ENCODE measurements at regions not wholly inside any gene's neighbourhood (a gene's known extent, or its start where the extent isn't known, plus 50 kb on each side); places are given as distances from the start of the nearest gene placed in this dataset.

- Mint-ChIP-seq H3K9me3 (ENCODE audit: unreplicated experiment) (peaks cover 2% of the 10 kb centered on the region), H3K36me3 (ENCODE audit: unreplicated experiment) (peaks cover 5% of the 10 kb centered on the region), H3K27ac (ENCODE audit: unreplicated experiment) (no peak overlapping the region), H3K27me3 (ENCODE audit: unreplicated experiment) (peaks cover 8% of the 10 kb centered on the region), H3K4me3 (ENCODE audit: unreplicated experiment) (no peak overlapping the region), H3K4me1 (ENCODE audit: low read depth, unreplicated experiment) (peaks cover 3% of the 10 kb centered on the region)
- DNase-seq, result no peak
- TF ChIP-seq CTCF (IDR thresholded peaks at IDR 0.05; ENCODE audit: partially characterized antibody, unreplicated experiment), result no peak
Observed at GRCh38 chr2:71891155-71891554, 256.5 kb downstream of the CYP26B1 start.

GRCh38 chr2:71889759-71890684 lies 257.6 kb downstream of the CYP26B1 start:
- Mint-ChIP-seq H3K9me3 (ENCODE audit: unreplicated experiment) (peaks cover 2% of the 10 kb centered on the region), H3K4me1 (ENCODE audit: low read depth, unreplicated experiment) (no peaks in the 10 kb centered on the region), H3K36me3 (ENCODE audit: unreplicated experiment) (peaks cover 5% of the 10 kb centered on the region), H3K27me3 (ENCODE audit: unreplicated experiment) (peaks cover 8% of the 10 kb centered on the region), H3K27ac (ENCODE audit: unreplicated experiment) (no peak overlapping the region), H3K4me3 (ENCODE audit: unreplicated experiment) (no peak overlapping the region)
- no peak for TF ChIP-seq CTCF (IDR thresholded peaks at IDR 0.05; ENCODE audit: partially characterized antibody, unreplicated experiment)
- DNase-seq, result no peak

- no peak for TF ChIP-seq CTCF (IDR thresholded peaks at IDR 0.05; ENCODE audit: partially characterized antibody, unreplicated experiment)
- DNase-seq, result no peak
- peaks cover 5% of the 10 kb centered on the region for H3K36me3 Mint-ChIP-seq (ENCODE audit: unreplicated experiment)
- H3K27ac Mint-ChIP-seq (ENCODE audit: unreplicated experiment), result no peak overlapping the region
- H3K4me1 Mint-ChIP-seq (ENCODE audit: low read depth, unreplicated experiment), result no peaks in the 10 kb centered on the region
- no peak overlapping the region for H3K4me3 Mint-ChIP-seq (ENCODE audit: unreplicated experiment)
- H3K27me3 Mint-ChIP-seq (ENCODE audit: unreplicated experiment), result peaks cover 8% of the 10 kb centered on the region
- H3K9me3 Mint-ChIP-seq (ENCODE audit: unreplicated experiment), result peaks cover 4% of the 10 kb centered on the region
Observed at GRCh38 chr2:71888751-71889445, 258.8 kb downstream of the CYP26B1 start.

- Mint-ChIP-seq H3K9me3 (ENCODE audit: unreplicated experiment) (peaks cover 2% of the 10 kb centered on the region), H3K27ac (ENCODE audit: unreplicated experiment) (no peak overlapping the region), H3K27me3 (ENCODE audit: unreplicated experiment) (peaks cover 6% of the 10 kb centered on the region), H3K4me1 (ENCODE audit: low read depth, unreplicated experiment) (no peaks in the 10 kb centered on the region), H3K4me3 (ENCODE audit: unreplicated experiment) (no peak overlapping the region), H3K36me3 (ENCODE audit: unreplicated experiment) (peaks cover 5% of the 10 kb centered on the region)
- DNase-seq, result no peak
- TF ChIP-seq CTCF (IDR thresholded peaks at IDR 0.05; ENCODE audit: partially characterized antibody, unreplicated experiment), result no peak
Observed at GRCh38 chr2:71887196-71887595, 260.5 kb downstream of the CYP26B1 start.

GRCh38 chr2:71886241-71886640 lies 261.4 kb downstream of the CYP26B1 start:
- no peak for TF ChIP-seq CTCF (IDR thresholded peaks at IDR 0.05; ENCODE audit: partially characterized antibody, unreplicated experiment)
- Mint-ChIP-seq H3K4me1 (ENCODE audit: low read depth, unreplicated experiment) (no peaks in the 10 kb centered on the region), H3K36me3 (ENCODE audit: unreplicated experiment) (peaks cover 5% of the 10 kb centered on the region), H3K27ac (ENCODE audit: unreplicated experiment) (no peak overlapping the region), H3K27me3 (ENCODE audit: unreplicated experiment) (peaks cover 6% of the 10 kb centered on the region), H3K4me3 (ENCODE audit: unreplicated experiment) (no peak overlapping the region), H3K9me3 (ENCODE audit: unreplicated experiment) (peaks cover 2% of the 10 kb centered on the region)
- no peak for DNase-seq
